Progenitor cell of endocrine pancreas (in vitro differentiated cells): ENCODE measurements at regions not wholly inside any gene's neighbourhood (a gene's known extent, or its start where the extent isn't known, plus 50 kb on each side); places are given as distances from the start of the nearest gene placed in this dataset.

ENCODE experiments used
- DNase-seq: peaks from one replicate; pipeline ENCODE4 v3.0.0; 2021; ENCODE audit warnings: low spot score; ENCODE audit not compliant: unreplicated experiment
- H3K27ac Mint-ChIP-seq: 2 replicates; pipeline ENCODE4 v1.8.0; 2021; ENCODE audit warnings: mild to moderate bottlenecking, moderate library complexity, mixed read lengths
- H3K27me3 Mint-ChIP-seq: 2 replicates; pipeline ENCODE4 v1.8.0; 2021; ENCODE audit warnings: mixed read lengths
- H3K36me3 Mint-ChIP-seq: 2 replicates; pipeline ENCODE4 v1.8.0; 2022; ENCODE audit warnings: mixed read lengths; ENCODE audit not compliant: insufficient read depth
- H3K4me1 Mint-ChIP-seq: 2 replicates; pipeline ENCODE4 v1.8.0; 2021; ENCODE audit warnings: low read depth, mixed read lengths
- H3K4me3 Mint-ChIP-seq: 2 replicates; pipeline ENCODE4 v1.8.0; 2021; ENCODE audit warnings: low read depth, mild to moderate bottlenecking, moderate library complexity, mixed read lengths
- H3K9me3 Mint-ChIP-seq: 2 replicates; pipeline ENCODE4 v1.8.0; 2021; ENCODE audit warnings: low read depth, mixed read lengths
- TF ChIP-seq, protein P1 (sequence below): fragments of 200-600 bp; sonication (generic); IDR thresholded peaks from one replicate; pipeline ENCODE4 v1.5.0; 2021; ENCODE audit warnings: antibody characterized with exemption, mild to moderate bottlenecking; ENCODE audit not compliant: unreplicated experiment

DNA sequence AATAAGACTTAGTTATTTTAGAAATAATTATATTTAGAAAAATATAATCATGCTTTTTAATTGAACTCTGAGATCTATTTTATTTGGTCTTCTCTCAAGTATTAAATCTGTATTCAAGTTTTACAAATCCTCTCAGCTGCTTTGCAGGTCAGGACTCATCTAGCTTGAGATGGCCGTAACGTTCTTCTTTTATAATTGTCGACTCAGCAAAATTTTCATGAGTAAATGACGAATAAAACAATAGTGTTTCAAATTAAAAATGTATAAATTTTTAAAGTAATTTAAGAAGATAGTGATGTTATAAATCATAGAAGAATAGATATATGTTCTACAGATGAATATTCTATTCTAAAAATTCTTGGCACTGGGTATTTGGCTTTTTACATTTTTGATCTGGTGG lies 957.1 kb upstream of the EYS start:
- Mint-ChIP-seq H3K27me3 (no peaks in the 10 kb centered on the region), H3K36me3 (no peaks in the 10 kb centered on the region), H3K4me3 (no peak overlapping the region), H3K9me3 (no peaks in the 10 kb centered on the region), H3K27ac (no peak overlapping the region), H3K4me1 (peaks cover 7% of the 10 kb centered on the region)
- TF ChIP-seq, protein P1, sequence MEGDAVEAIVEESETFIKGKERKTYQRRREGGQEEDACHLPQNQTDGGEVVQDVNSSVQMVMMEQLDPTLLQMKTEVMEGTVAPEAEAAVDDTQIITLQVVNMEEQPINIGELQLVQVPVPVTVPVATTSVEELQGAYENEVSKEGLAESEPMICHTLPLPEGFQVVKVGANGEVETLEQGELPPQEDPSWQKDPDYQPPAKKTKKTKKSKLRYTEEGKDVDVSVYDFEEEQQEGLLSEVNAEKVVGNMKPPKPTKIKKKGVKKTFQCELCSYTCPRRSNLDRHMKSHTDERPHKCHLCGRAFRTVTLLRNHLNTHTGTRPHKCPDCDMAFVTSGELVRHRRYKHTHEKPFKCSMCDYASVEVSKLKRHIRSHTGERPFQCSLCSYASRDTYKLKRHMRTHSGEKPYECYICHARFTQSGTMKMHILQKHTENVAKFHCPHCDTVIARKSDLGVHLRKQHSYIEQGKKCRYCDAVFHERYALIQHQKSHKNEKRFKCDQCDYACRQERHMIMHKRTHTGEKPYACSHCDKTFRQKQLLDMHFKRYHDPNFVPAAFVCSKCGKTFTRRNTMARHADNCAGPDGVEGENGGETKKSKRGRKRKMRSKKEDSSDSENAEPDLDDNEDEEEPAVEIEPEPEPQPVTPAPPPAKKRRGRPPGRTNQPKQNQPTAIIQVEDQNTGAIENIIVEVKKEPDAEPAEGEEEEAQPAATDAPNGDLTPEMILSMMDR, result no peak
- no peak for DNase-seq

DNA sequence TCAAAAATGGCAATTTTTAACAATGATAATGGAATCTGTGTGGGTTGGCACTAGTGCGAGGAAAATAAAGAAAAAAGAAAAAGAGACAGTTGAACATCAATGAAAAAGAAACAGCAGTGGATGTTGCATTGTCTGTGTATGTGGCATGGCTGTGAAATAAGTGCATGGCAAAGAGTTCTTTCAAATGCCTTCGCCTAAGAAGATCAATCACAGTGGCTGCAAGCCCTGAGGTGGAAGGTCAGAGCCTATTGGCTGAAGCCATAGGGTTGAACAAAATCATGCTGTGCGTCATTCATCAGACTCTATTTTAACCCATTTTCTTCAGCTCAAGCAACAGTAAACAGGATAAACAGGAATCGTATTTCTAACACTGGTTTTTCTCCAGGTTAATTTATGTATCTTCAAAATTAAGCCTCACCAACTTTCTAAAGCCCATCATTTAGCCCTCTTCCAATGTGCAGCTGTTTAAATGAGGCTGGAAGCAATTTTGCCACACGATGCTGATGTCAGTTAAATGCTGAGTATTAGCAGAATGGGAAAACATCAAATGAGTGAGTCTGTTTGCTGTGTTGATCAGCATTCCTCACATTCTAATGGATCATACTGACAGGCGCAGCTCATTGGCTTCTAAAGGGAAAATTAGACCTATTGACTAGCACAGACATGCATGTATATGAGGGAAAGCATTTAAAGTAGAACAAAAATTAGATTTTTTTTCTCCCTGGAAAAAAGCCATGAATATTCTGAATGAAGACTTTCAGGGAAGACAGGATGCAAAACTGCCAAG lies 955.9 kb upstream of the EYS start:
- DNase-seq, result no peak
- H3K9me3 Mint-ChIP-seq, result no peaks in the 10 kb centered on the region
- no peaks in the 10 kb centered on the region for H3K36me3 Mint-ChIP-seq
- peak overlapping the region; percentile 23 for H3K27ac Mint-ChIP-seq
- H3K4me1 Mint-ChIP-seq, result peaks cover 6% of the 10 kb centered on the region
- H3K27me3 Mint-ChIP-seq, result no peaks in the 10 kb centered on the region
- TF ChIP-seq, protein P1, result no peak
- no peak overlapping the region for H3K4me3 Mint-ChIP-seq

DNA sequence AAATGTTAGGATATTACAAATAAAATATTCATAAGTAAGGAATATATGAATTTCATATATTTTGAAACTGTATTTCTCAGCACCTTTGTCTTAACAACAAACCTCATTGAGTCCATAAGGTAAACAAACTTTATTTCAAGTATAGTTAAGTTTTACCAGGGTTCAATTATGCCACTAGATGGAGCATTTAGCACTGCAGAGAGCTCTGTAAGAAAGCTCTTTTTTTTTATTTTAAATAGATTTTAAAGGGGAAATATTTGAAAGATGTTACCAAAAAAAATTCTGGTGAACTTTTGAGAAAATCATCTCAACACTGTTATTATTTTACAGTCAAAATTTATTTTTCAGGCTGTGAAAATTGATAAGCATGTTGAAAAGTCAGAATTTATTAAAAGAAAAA lies 955.2 kb upstream of the EYS start:
- H3K9me3 Mint-ChIP-seq, result peaks cover 2% of the 10 kb centered on the region
- DNase-seq, result no peak
- H3K27me3 Mint-ChIP-seq, result no peaks in the 10 kb centered on the region
- H3K36me3 Mint-ChIP-seq, result no peaks in the 10 kb centered on the region
- H3K4me3 Mint-ChIP-seq, result no peak overlapping the region
- H3K27ac Mint-ChIP-seq, result no peak overlapping the region
- H3K4me1 Mint-ChIP-seq, result peaks cover 6% of the 10 kb centered on the region
- TF ChIP-seq, protein P1, result peak; percentile 72

DNA sequence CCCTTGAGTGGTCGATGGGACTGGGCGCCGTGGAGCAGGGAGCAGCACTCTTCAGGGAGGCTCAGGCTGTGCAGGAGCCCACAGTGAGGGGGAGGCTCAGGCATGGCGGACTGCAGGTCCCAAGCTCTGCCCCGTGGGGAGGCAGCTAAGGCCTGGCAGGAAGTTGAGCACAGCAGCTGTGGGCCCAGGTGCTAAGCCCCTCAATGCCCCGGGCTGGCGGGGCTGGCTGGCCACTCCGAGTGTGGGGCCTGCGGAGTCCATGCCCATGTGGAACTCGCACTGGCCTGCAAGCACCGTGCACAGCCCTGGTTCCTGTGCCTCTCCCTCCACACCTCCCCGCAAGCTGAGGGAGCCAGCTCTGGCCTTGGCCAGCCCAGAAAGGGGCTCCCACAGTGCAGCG lies 948.4 kb upstream of the EYS start:
- H3K36me3 Mint-ChIP-seq, result no peaks in the 10 kb centered on the region
- TF ChIP-seq, protein P1, result no peak
- H3K4me3 Mint-ChIP-seq, result no peak overlapping the region
- H3K9me3 Mint-ChIP-seq, result peaks cover 25% of the 10 kb centered on the region
- H3K27me3 Mint-ChIP-seq, result no peaks in the 10 kb centered on the region
- H3K27ac Mint-ChIP-seq, result no peak overlapping the region
- no peaks in the 10 kb centered on the region for H3K4me1 Mint-ChIP-seq
- no peak for DNase-seq

DNA sequence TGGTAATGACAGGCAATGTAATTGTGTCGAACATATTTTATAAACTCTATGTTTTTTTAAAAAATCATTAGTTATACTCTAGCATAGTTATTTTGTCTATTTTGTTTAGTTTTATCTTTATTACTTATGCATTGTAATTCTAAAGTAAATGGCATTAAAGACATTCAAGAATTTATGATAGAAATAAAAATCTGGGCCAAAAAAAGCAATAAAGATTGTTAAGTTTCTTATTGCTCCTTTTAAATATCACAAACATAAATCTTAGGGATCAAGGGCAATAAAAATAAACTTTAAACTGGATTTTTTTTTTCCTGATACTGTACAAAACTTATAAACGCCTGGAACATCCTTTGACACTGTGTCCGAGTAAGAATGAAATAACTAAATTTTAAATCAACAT lies 931.5 kb upstream of the EYS start:
- Mint-ChIP-seq H3K27ac (no peak overlapping the region), H3K27me3 (no peaks in the 10 kb centered on the region), H3K36me3 (no peaks in the 10 kb centered on the region), H3K4me3 (no peak overlapping the region), H3K9me3 (peaks cover 8% of the 10 kb centered on the region), H3K4me1 (no peaks in the 10 kb centered on the region)
- no peak for DNase-seq
- TF ChIP-seq, protein P1, result no peak
